GM18502 (cell line): ENCODE measurements at regions not wholly inside any gene's neighbourhood (a gene's known extent, or its start where the extent isn't known, plus 50 kb on each side); places are given as distances from the start of the nearest gene placed in this dataset.

Experiments used
- ATAC-seq: cut with Tn5 transposase; IDR thresholded peaks from one replicate; pipeline ENCODE4 v1.9.1; 2021; ENCODE audit warnings: mild to moderate bottlenecking; ENCODE audit not compliant: unreplicated experiment, poor library complexity

DNA sequence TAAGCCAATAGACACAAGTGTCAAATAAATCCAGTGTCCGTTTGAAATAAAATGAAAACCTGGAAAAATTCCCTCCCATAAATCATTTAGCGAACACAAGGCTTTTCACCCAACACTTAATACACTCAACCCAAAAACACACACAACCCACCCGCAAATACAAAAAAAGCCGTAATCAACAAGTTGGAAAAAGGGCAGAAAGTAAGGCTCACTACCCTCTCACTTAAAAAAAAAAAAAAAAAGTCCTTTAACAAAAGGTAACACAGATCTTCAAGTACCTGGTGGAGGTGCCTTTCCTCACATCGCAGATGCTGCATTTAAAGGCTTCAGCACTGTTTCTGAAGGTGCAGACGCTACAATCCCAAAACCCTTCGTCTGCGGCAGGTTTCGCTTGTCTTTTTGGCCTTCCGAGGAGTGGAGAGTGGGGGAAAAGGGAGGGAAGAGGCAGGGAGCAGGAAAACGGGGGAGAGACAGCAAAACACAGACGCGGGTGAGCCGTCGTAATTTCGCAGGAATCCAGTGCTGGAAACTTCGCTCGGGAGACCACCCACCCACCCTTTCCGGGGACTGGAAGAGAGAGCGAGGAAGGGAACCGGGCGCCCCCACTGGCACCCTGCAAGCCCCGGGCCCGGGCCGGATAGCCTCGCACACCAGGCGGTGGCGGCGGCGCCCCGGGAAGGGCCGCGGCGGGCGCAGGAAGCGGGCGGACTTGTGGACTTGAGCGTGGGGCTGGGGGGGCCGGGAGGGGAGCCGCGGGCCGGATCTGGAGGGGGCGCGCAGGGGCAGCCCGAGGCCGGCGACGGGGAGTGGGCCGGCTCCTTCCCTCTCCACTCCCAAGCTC lies 401.8 kb downstream of the SHQ1 start, which contains the start of gene RYBP:
Gene RYBP, minus strand, starts transcription at position 404 of the 841 bp plus-strand sequence.
- ATAC-seq = peak; percentile 26

- ATAC-seq = no peak
Observed at GRCh38 chr3:72445827-72446217, 402.4 kb downstream of the SHQ1 start.

DNA sequence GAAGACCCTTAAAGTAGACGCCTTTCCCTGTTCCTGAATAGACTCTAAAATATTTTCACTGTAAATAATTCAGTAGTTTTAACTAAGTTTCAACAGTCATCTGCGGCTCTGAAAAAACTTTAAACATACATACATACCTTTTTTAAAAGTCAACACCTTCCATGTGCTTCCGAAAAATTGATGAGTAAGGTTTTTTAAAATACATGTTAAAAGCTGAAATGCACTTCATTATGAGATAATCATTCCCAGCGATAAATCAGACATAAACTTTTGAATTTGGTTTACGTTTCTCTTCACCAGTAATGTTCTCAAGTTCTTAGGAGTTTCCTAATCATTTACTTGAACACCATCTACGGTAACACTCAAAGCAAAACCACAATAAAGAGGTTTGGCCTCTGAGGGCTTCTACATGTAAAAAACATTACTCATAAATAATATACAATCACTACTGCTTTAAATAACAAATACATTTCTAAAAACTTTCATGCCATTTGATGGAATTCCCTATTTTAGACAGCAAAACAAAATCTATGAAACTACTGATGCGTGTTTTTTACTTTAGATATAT lies 403.5 kb downstream of the SHQ1 start:
- ATAC-seq = no peak

DNA sequence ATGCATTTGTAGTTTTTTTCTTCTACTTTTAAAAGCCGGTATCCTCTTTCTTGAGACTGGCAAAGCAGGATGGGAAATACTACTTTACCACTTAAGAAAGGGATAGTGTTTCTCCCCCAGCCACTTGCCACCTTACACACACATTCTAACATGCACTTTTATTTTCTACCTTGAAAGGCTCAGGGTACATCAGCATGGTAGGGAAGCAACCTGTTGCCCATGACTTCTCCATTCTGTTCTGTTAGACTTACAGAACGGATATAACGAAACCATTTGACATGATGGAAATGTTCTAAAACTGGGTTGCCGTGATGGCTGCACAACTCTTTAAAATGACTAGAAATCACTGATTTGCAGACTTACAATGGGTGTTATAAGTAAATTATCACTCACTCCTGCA lies 405.5 kb downstream of the SHQ1 start:
- no peak for ATAC-seq

DNA sequence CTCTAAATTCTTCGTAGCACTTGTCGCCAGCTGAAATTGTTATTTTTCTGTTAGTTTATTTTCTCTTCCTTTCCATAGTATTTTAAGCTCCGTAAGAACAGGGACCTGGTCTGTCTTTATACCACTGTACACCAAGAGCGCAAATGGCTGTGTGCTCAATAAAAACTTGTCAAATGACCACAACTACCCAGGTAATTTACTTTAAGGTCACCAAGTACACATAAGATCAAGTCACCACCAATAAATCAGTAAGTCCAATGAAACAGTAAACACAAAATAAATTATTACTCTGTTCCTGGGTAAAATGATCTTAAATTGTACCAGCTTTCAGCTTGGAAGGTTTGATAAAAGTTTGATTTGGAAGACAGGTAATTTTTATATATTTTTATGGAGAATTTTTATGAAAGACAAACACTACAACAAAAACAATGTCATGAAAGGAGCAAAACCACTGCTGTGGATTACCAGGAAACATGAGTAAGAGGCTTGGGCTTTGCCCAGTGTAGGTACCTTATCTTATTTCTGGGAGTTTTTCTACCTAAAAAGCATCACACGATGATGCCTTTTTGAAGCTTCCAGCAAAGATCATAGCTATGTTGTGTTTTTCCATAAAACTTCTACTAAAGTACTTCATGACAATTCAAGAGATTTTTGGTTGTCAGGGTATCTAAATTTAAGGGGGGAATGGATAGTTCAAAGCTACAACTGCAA lies 406.8 kb downstream of the SHQ1 start:
- no peak for ATAC-seq

DNA sequence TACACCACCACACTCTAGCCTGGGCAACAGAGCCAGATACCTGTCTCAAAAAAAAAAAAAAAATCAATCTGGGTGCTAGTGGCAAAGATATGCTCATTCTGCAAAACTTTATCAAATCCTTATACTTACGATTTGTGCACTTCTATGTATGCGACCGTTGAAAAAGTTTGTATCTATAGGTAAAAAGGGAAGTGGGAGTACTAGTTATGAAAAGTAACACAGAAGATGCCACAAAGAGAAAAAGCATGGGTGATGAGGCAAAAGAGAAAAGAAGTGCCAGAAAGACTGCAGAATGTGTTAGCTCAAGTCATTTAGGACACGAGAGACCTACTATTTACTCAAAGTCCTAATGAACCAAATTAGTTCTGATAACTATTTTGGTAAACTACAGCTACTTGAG lies 407.8 kb downstream of the SHQ1 start:
- ATAC-seq = peak; percentile 53

- ATAC-seq = peak; percentile 66
Observed at GRCh38 chr3:72439321-72440183, 408.7 kb downstream of the SHQ1 start.

- no peak for ATAC-seq
Observed at GRCh38 chr3:72437661-72438406, 410.4 kb downstream of the SHQ1 start.

DNA sequence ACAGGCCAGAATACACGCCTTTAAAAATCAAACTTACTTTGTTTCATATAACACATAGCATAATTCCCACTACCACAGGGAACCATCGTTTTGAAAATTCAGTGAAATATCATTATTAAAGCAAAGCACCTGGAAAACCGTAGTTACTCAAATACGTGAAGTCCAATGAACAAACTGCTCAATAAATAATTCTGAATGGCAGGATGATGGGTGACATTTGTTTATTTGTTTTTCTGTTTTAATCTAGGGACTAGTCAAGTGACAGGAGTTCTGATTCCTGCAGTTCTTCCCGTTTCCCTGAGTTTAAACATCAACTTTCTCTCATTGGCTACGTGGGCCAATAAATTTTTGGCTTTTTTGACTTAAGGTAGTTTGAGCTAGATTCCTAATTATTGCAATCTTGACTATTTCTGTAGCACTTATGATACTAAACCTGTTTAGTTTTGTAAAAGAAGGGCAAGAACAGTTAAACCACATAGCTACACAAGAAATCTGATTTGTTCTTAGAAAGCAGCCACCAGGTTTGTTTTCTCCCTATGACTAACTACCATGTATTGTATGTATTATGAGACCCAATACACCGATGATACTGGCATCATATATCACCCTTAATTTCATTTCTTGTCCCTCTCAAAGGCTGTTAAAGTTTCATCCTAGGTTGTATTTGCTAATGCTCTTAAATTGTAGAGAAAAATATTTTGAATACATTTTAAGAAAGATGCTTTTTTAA lies 411.2 kb downstream of the SHQ1 start:
- no peak for ATAC-seq

GRCh38 chr3:72434296-72434695 lies 413.9 kb downstream of the SHQ1 start:
- ATAC-seq = no peak

DNA sequence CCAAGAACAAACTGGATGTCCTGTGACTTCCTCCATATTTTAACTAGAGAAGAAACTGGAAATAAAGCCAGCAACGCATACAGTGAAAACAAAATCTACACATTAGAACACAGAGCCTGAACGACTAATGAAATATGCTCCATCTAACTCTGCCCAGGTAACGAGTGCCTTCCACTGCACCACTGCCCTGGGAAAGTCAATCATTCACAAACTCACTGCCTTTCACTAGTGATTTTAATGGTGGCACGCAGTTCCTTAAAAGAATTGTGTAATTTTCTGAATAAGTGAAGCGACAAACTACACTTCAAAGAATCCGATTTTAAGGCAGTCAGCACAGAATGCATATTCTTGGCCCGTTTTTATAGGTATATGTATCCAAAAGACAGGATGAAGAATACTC lies 416.0 kb downstream of the SHQ1 start:
- no peak for ATAC-seq

- no peak for ATAC-seq
Observed at GRCh38 chr3:72429589-72430353, 418.5 kb downstream of the SHQ1 start.

DNA sequence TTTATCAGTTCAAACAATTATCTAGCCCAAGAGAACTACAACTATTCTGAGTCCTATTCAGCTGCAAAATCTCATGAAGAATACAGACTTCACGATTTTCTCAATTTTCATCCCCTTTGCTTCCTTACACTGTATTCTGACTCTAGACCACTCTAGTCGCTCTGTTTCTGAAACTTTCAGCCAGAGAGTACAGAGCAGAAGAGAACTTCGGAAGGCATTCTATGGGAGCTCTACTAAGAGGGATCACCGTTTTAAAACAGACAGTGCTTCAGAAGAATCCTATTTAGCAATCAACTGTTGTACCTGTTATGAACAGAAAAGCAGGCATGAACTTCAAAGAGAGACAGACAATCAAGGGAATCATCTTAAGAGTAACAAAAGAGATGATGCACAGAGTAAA lies 419.4 kb downstream of the SHQ1 start:
- no peak for ATAC-seq

DNA sequence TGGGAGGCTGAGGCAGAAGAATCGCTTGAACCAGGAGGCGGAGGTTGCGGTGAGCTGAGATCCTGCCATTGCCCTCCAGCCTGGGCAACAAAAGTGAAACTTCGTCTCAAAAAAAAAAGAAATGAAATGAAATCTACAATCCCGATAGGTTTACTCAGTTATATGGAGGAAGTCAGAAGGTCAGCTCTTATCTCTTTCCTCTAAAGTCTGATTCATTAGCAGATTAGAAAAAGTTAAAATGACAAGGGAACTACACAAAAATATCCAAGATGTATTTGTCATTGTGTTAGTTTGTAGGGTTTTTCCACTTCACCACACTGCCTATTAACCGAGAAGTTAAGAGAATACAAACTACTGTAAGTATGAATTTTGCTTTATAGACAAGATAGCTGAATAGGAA lies 420.6 kb downstream of the SHQ1 start:
- peak; percentile 34 for ATAC-seq

DNA sequence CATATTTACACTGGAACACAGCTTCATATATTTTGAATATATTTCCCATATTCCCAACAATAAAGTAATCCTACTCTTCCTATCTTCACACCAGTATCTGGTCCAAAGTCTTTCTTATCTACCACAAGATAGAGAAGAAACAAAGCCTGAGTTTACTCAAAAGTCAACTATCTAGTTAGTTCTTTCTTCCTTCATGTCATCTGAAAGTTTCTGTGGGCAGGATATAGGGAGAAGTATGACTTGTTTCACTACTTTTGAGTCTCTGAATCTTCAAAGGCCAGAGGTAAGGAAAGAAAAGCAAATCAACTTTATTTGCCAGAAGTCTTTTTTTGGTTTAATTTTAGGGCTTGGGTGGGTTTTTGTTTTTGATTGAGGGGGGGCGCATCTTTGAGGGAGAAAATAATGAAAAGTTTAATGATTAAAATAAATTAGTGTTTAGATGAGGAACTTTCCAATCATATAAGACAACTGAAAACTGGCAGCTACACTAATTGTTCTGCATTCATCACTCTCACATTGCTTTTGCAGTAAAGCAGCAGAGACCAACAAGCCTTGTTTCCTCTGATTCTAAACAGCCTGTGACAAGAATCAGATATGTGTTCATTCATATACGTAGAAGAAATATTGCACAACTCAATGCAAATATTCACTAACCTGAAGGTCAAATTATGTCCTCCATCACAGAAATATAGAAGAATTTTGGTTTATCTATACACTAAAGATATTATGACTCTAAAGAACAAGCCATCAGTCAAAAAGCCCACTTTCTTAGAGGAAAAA lies 421.4 kb downstream of the SHQ1 start:
- ATAC-seq = peak; percentile 82

DNA sequence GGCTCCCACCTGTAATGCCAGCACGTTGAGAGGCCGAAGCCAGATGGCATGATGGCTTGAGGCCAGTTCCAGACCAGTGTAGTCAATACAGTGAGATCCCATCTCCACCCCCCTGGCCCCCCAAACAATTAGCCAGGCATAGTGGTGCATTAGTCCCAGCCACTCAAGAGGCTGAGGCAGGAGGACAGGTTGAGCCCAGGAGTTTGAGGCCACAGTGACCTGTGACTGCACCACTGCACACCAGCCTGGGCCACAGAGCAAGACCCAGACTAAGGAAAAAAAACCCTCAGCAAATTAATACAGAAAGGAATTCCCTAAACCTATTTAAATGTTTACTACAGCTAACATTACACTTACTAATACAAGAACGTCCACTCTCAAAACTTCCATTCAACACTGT lies 424.6 kb downstream of the SHQ1 start:
- ATAC-seq = no peak

- ATAC-seq = no peak
Observed at GRCh38 chr3:72421786-72422185, 426.5 kb downstream of the SHQ1 start.

GRCh38 chr3:72421126-72421525 lies 427.1 kb downstream of the SHQ1 start:
- no peak for ATAC-seq
